Stimulated activated CD8-positive, alpha-beta memory T cell treated with anti-CD3 and anti-CD28 coated beads, Interleukin-15, amount 100 ng/mL, for 24 hours (primary cell): ENCODE measurements at regions not wholly inside any gene's neighbourhood (a gene's known extent, or its start where the extent isn't known, plus 50 kb on each side); places are given as distances from the start of the nearest gene placed in this dataset.

Source experiments
- DNase-seq: peaks from one replicate; pipeline ENCODE4 v3.0.0-alpha.2; 2020; ENCODE audit warnings: low read depth

- DNase-seq: no peak
Observed at GRCh38 chr9:109830545-109830944, 50.5 kb downstream of the PALM2AKAP2 start.

DNA sequence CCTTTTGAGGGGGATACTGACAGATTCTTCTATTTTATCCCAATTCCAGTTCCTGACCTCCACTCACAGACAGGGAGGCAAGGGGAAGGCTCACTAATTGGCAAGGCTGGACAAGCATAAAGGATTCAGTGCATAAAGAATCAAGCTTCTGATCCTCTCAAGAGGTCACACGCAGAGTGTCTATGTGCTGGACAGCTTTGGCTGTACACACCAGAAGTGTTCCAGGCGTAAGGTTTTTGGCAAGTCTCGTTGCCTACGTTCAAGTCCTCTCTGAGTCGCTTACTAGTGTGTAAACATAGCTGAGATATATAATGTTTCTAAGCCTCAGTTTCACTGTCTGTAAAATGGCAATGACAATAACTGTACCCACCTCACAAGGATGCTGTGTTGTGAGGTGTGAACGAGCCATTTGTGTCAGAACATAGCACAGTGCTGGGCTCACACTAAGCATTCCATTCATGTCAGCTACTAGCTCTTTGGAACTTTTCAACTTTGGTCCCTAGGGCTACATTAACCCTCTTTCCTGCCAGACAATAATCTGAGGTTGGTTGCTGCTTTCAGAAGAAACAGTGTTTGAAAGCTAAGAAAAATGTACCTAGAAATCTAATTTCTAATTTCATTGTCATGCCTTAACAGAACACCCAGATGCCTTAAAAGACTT is 52.1 kb downstream of the PALM2AKAP2 start:
- no peak for DNase-seq

GRCh38 chr9:109834855-109835254 is 54.9 kb downstream of the PALM2AKAP2 start:
- DNase-seq: no peak

DNA sequence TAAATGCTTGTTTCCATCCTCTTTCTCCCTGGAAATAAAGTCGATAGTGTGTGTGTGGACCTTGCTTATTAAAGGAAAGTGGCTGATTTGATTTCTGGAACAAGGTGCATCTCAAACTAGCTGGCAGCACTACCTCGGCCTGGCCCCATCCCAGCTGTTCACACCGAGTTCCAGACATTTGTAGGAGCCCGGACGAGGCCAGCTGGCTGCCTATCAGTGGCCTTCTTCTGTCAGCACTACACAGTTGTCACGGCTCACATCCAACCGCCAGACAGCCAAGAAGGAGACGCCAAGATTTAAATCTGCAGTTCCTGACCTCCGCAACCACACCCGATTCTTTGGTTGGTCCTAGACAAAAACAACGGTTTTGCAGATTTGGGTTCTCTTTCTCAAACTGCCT is 63.6 kb downstream of the PALM2AKAP2 start:
- DNase-seq: no peak

DNA sequence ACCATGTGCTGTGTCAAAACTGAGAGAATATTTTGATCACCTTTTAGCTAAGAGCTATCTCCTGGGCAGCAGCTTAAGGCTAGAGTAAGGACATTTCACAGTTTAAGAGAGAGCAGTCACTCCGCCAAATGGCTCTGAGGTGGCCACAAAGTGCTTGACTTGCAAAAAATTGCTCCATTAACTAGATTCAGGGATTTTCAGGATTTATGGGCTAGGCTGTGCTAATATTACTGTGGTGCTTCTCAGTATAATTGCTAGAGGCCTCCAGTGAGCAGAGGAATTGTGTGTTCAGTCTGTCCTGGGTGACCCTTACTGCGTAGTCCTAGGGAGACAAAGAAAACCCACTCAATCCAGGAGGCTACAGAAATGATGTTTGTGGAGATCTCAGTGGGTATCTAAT is 65.2 kb downstream of the PALM2AKAP2 start:
- no peak for DNase-seq

- no peak for DNase-seq
Observed at GRCh38 chr9:109846776-109847175, 66.8 kb downstream of the PALM2AKAP2 start.

- DNase-seq: no peak
Observed at GRCh38 chr9:109852556-109852955, 72.6 kb downstream of the PALM2AKAP2 start.

DNA sequence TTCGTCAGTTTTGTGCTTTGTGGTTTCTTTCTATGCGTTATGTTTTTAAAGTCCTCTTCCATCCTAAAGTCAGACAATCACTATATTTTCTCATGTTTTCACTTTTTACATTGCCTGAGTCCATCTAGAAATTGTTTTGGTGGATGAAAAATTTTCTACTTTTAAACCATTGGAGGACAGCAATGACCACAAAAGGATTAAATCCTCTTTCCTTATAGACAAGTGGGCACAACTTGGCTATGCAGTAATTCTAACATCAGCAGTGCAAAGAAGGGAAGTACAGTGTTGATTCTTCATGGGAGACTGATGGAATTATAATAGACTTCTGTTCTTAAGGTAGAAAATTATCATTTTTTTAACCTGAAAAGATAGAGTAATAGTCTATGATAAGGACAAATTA is 75.5 kb downstream of the PALM2AKAP2 start:
- no peak for DNase-seq

- DNase-seq: no peak
Observed at GRCh38 chr9:109856785-109857184, 76.8 kb downstream of the PALM2AKAP2 start.

DNA sequence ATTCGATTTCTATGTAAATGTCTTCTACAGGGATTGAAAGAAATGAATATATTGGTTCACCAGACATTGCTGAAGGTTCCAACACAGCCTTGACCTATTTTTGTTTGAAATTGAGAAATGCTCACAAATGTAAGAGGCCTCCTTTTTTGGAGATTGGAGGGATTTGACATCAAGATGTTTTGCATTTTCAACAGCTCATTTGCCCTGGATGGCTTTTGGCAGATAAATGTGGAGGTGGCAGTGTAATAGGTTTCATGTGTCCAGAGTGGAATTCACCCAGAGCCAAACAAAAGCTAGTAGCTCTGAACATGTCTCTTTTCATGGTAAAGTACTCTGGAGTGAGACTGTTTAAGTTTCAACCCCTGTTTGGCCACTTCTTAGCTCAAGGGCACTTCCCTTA is 77.3 kb downstream of the PALM2AKAP2 start:
- DNase-seq: no peak

DNA sequence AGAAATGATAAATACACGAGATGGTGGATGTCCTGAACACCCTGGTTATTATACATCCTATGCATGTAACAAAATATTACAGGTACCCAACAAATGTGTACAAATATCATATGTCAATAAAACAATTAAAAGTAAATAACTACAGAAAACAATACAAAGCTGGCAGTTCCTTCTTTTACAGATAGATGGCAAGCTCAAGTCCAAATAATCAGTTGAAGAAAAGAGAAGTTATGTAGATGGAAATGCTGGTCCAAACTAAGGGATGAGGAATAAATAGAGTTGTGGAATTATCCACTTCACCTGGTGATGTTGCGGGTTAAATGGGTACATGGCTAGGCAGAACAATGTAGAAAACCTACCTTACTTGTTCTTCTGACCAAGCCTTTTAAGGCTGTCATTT is 79.4 kb downstream of the PALM2AKAP2 start:
- no peak for DNase-seq

GRCh38 chr9:109860521-109860920 is 80.5 kb downstream of the PALM2AKAP2 start:
- DNase-seq: no peak

DNA sequence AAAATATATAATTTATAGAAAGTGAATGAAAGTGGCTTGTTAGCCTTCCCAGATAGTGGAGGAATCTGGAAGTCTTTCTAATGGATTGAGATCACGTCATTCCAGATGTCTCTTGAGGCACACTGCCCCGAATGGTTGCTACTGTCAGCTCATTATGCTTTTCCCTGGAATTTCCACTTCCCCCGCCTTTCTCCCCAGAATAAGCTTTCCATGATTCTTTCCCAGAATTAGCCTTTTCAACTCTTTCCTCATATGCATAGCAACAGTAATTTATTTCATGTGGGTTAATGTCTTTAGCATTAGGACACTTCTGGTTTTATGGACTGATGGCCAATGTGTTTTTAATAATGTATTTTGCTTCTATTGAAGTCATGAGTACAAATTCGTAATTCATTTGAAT is 81.5 kb downstream of the PALM2AKAP2 start:
- no peak for DNase-seq

DNA sequence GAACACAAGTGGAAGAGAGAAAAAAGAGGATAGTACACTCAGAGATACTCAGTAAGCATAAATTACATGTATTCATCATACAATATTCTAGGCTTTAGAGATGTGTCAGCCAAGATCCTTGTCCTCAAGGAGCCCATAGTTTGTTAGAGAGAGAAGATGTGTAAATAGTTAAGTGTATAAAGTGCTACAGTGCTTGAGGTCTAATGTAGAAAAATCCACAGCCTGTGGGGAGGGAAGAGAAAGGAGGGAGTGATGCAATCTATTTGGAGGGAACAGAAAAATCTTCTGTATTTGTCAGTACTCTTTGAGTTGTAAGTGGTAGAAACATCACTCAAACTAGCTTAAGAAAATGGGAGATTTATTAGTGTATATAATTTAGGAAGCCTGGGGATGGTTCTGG is 81.9 kb downstream of the PALM2AKAP2 start:
- no peak for DNase-seq

DNA sequence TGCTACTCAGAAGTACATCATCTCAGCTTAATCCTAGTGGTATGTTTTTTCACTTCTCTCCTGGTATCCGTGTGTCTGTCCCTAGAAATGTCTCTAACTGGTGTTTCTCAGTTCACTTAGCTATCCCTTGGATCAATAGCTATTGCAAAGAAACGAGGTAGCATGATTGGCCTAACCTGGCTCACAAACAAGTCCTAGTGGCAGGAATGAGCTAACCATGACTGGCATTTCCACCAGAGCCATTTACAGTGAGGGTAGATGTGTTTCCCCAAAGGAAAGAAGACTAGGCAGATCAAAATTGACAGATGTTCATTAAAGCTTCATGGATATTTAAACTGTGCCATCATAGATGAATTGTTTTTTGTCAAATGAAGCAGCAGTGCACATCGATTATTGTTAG is 82.5 kb downstream of the PALM2AKAP2 start:
- DNase-seq: no peak

DNA sequence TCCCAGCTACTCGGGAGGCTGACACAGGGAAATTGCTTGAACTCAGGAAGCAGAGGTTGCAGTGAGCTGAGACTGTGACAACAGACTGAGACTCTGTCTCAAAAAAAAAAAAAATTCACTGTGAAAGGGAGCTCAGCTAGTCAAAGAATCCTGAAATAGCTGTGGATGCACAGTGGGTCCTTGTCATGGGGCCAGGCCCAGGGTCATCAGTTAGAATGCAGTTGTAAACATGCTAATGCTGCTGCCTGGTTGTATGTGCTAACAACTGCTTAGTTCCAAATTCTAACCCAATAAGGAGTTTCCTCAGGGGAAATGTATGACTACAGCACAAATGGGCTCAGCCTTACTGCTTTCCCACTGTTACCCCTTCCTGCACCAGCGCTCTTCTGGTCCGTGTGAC is 84.0 kb downstream of the PALM2AKAP2 start:
- no peak for DNase-seq

GRCh38 chr9:109865521-109865920 is 85.5 kb downstream of the PALM2AKAP2 start:
- DNase-seq: no peak

DNA sequence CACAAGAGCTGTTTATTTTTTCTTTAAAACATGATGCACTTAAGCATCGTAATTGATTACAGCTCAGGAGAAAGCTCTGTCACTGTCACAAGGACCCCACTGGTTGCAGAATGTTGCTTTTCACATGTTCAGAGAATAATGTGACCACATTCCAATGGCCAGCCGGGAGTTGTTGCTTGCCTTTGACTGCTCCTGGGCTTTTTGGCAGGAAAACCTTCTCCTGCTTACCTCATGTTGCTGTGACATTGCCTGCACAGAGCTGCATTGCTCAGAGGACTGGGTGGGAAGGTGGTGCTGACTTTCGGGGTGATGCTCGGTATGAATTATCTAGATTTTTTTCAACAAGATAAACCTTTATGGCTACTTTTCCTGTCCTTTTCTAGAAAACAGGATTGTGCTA is 88.2 kb downstream of the PALM2AKAP2 start:
- DNase-seq: no peak

GRCh38 chr9:109868722-109869121 is 88.7 kb downstream of the PALM2AKAP2 start:
- no peak for DNase-seq

DNA sequence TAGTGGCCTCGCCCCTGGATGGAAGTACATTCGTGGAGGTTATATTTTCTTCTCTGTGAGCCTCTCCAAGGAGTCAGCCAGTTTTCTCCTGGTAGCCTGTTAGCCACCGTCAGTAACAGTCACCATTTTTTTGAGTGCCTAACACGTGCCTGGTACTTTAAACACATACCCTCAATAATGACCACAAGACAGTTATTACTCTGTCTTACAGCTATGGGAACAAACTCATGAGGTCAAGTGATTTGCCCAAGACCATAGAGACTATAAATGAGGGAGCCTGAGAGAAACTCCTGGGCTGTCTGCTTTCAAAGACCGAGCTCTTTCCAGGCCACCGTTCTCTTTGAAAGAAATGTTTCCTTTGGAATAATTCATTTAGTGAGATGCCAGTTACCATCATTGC is 90.4 kb downstream of the PALM2AKAP2 start:
- DNase-seq: no peak

- DNase-seq: no peak
Observed at GRCh38 chr9:109872901-109873300, 92.9 kb downstream of the PALM2AKAP2 start.

DNA sequence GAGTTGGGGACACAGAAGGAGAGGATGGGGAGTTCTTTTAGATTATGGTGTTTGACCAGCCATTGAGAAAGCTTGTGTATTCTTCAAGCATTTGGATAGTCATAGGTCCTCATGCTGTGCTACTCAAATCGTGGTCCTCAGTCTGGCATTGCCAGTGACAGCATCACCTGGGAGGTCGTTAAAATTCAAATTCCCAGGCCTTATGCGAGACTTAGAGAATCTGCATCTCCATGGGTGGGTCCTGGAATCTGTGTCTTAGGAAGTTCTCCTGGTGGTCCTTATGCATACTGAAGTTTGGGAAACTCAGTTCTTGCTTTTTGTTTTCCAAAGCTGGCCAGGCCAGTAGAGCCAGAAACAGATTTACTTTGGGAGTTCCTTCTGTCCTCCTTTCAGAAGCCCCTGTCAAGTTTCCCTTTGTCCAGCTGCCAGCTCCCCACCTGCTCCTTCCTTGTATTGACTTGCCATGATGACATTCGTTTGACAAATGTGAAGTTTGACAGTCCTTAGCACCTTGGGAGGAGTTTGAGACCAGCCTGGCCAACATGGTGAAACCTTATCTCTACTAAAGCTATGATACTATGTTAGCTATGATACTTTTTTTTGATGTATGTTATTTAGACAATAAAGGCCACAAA is 95.6 kb downstream of the PALM2AKAP2 start:
- DNase-seq: no peak

- no peak for DNase-seq
Observed at GRCh38 chr9:109880276-109881169, 100.5 kb downstream of the PALM2AKAP2 start.
